HG03045 (cell line): ENCODE measurements at regions not wholly inside any gene's neighbourhood (a gene's known extent, or its start where the extent isn't known, plus 50 kb on each side); places are given as distances from the start of the nearest gene placed in this dataset.
"Not testable (repeated sequence)": the region's sequence is repeated elsewhere in the genome, so short reads cannot be mapped to it uniquely, and the experiment has no call there.

Experiments used
- ATAC-seq: cut with Tn5 transposase; IDR thresholded peaks from one replicate; pipeline ENCODE4 v1.9.1; 2021; ENCODE audit warnings: mild to moderate bottlenecking, moderate library complexity; ENCODE audit not compliant: unreplicated experiment

DNA sequence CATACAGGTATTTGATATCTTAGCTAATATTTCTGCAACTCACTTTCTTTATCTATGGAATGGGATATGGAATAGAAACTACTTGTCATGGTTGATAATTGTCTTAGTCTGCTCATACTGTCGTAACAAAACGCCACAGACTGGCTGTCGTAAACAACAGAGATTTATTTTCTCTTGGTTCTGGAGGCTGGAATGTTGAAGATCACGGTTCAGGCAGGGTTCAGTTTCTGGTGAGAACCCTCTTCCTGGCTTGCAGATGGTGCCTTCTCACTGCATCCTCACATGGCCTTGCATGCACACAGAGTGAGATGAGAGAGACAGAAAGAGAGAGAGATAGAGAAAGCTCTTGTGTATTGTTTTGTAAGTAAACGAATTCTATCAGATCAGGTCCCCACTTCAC is 332.7 kb upstream of the MAGI2 start:
- ATAC-seq, result no peak

- ATAC-seq, result no peak
These were observed 332.1 kb upstream of the MAGI2 start for GRCh38 chr7:79785556-79785955.

DNA sequence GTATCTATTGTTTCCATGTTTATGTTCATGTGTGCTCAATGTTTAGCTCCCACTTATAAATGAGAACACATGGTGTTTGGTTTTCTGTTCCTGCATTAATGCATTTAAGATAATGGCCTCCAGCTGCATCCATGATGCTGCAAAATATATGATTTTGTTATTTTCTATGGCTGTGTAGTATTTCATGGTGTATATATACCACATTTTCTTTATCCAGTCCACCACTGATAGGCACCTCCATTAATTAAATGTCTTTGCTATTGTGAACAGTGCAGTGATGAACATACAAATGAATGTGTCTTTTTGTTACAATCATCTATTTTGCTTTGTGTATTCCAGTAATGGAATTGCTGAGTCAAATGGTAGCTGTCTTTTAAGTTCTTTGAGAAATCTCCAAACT is 329.4 kb upstream of the MAGI2 start:
- no peak for ATAC-seq

DNA sequence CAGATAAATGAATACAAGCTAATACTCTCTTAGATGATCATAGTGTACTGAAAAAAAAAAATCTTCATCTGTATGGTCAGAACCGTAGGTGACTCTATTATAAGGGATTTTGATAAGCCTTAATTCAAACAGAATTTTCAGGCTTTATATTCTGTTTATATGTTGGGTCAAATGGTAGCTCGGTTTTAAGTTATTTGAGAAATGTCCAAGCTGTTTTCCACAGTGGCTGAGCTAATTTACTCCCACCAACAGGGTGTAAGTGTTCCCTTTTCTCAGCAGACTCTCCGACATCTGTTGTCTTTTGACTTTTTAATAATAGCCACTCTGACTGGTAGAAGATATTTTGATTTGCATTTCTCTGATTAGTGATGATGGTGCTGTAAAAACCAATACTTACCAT is 328.8 kb upstream of the MAGI2 start:
- no peak for ATAC-seq

GRCh38 chr7:79781716-79782115 is 328.2 kb upstream of the MAGI2 start:
- no peak for ATAC-seq

DNA sequence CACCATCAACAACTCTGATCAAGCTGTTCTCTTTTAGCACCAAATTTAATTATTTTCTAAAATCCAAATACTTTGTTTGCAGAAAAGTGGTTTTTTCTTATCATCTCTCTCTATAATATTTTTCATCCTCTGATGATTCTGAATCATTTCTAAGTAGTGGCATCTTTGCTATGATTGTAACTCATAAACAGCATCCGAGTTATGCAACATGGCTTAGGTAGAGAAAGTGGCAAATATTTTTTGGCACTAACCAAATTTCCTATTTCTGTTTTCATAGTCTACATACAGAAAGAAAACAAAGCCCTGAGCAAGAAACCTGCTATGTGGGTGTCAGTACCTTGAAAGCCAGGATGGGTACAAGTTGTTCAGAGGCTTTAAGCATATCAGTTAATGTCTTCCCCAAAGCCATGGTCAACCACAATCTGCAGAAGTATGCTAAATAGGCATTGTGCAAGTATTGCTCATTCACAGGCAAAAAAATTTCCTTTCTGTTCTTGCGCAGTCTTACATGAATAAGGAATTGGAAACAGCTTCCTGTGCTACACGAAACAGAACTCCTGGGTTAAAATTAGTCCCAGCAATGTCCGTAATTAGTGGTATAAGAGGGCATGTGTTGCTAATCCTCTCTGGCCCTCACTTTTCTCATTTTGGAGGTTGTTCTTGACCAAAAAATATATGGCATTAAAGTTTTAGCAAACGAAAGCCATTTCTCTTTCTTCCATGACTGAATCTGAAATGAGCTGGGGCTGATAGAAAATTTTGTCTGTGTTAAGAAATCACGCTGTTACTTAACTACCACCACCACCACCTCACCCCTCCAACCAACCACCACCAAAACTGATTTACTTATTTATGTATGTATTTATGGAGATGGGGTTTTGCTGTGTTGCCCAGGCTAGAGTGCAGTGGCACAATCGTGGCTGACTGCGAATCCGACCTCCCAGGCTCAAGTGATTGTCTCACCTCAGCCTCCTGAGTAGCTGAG is 325.6 kb upstream of the MAGI2 start:
- no peak for ATAC-seq

DNA sequence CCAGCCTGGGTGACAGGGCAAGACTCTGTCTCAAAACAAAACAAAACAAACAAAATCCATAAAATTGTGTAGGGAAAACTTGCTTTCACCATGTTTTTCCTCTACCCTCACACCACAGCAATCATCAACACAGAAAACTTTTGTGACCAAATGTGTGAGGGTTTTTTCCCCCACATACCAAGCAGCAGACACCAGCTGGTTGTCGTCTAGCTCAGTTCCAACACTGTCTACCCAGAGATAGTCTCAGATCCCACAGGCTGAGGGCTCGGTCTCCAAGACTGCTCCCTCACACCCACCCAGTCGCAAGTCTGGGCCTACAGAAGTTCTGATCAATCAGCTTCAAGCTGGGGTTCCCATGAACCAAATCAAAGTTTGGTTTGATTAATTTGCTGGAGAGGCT is 322.4 kb upstream of the MAGI2 start:
- no peak for ATAC-seq

DNA sequence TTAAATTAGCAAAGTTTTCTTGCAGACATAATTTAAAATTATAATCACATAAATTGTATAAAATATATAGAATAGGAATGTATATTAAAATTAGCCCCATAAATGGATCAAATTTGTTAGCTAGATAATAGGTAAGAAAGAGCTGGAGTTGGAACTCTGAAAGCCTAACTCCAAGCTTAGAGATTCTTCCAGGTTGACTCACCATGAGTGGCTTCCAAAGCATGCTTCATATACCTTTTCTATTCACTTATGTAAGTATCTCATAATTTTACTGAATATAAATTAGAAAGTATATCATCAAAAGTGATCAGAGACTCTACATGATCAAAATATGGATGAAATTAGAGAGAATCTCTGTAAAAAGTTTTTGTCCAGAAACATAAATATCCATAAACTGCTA is 320.7 kb upstream of the MAGI2 start:
- no peak for ATAC-seq

- ATAC-seq, result no peak
These were observed 317.5 kb upstream of the MAGI2 start for GRCh38 chr7:79770970-79771369.

DNA sequence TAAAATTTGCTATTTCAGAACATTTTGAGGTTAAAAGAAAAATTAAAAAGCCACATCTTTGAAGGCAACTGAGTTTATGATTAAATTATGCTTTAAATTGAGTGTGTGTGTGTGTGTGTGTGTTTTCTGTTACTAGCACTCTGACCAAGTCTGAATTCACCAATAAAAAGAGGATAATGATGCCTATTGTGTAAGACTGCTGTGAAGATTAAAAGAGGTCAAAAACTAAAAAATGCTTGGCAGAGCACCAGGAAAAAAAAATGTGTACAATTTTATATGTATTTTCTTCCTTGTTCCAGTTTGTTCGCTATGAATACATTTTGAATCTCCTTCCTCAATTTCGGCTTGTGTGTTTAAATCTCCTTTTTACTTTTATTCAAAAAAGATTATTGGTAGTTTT is 316.6 kb upstream of the MAGI2 start:
- ATAC-seq, result no peak

DNA sequence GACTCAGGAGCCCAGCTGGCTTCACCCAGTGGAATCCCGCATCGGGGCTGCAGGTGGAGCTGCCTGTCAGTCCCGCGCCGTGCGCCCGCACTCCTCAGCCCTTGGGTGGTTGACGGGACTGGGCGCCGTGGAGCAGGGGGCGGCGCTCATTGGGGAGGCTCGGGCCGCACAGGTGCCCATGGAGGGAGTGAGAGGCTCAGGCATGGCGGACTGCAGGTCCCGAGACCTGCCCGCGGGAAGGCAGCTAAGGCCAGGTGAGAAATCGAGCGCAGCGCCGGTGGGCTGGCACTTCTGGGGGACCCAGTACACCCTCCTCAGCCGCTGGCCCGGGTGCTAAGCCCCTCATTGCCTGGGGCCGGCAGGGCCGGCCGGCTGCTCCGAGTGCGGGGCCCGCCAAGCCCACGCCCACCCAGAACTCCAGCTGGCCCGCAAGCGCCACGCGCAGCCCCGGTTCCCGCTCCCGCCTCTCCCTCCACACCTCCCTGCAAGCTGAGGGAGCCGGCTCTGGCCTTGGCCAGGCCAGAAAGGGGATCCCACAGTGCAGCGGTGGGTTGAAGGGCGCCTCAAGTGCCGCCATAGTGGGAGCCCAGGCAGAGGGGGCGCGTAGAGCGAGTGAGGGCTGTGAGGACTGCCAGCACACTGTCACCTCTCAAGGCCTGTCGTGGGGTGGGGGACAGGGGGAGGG is 314.6 kb upstream of the MAGI2 start:
- ATAC-seq, result not testable (repeated sequence)

- ATAC-seq, result not testable (repeated sequence)
These were observed 313.7 kb upstream of the MAGI2 start for GRCh38 chr7:79767192-79767591.

DNA sequence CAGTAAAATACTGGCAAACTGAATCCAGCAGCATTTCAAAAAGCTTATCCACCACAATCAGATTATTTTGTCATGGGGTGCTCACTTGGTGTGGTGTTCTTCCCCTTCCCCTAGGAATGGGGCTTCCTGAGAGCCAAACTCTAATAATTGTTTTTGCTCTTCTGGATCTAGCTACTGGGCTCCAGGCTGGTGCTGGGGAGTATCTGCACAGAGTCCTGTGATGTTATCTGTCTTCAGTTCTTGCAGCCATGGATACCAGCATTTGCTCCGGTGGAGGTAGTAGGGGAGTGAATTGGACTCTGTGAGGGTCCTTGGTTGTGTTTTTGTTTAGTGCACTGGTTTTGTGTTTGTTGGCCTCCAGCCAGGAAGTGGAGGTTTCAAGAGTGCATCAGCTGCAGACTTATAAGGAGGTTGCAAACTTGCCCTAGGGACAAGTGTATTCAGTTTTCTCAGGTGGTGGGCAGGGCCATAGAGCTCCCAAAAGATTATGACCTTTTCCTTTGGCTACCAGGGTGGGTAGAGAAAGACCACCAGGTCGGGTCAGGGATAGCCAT is 308.5 kb upstream of the MAGI2 start:
- ATAC-seq, result no peak

DNA sequence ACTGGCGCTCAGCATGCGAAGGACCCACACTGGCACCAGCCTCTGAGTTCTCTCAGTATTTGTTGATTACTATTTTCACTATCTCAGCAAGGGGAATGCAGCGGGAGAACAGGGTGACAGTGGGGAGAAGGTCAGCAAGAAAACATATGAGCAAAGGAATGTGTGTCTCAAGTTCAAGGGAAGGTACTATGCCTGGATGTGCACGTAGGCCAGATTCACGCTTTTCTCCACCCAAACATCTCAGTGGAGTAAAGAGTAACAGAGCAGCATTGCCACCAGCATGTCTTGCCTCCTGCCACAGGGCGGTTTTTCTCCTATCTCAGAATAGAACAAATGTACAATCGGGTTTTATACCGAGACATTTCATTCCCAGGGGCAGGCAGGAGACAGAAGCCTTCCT is 297.5 kb upstream of the MAGI2 start:
- ATAC-seq, result not testable (repeated sequence)

GRCh38 chr7:79749856-79750255 is 296.4 kb upstream of the MAGI2 start:
- no peak for ATAC-seq

DNA sequence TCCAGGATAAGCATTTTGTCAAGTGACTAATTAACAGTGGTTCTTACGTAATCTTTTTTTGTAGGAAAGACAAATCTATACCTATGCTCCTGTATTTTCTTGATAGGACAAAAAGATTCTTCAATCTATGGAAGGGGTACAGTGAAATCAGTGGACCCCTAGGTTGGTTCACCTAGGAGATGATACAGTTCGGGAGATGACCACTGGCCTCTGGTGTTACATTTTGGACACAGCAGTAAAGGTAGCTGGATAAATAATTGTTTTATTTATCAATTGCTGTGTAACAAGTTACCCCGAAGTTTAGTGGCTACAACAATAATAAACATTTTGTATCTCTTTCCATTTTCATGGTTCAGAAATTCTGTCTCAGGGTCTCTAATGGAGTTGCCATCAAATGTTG is 288.2 kb upstream of the MAGI2 start:
- no peak for ATAC-seq

DNA sequence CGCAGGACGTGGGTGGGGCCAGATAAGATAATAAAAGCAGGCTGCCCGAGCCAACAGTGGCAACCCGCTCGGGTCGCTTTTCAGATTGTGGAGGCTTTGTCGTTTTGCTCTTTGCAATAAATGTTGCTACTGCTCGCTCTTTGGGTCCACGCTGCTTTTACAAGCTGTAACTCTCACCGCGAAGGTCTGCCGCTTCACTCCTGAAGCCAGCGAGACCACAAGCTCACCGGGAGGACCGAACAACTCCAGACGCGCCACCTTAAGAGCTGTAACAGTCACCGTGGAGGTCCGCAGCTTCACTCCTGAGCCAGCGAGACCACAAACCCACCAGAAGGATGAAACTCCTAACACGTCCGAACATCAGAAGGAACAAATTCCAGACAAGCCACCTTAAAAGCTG is 286.6 kb upstream of the MAGI2 start:
- no peak for ATAC-seq

DNA sequence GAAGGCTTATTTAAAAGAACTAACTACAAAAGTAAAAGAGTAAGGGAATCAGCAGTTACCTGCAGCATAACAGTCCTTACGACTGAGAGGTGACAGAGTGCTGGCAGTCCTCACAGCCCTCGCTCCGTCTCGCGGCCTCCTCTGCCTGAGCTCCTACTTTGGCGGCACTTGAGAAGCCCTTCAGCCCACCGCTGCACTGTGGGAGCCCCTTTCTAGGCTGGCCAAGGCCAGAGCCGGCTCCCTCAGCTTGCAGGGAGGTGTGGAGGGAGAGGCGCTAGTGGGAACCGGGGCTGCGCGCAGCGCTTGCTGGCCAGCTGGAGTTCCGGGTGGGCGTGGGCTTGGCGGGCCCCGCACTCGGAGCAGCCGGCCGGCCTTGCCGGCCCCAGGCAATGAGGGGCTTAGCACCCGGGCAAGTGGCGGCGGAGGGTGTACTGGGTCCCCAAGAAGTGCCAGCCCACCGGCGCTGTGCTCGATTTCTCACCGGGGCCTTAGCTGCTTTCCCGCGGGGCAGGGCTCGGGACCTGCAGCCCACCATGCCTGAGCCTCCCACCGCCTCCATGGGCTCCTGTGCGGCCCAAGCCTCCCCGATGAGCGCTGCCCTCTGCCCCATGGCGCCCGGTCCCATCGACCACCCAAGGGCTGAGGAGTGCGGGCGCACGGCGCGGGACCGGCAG is 285.7 kb upstream of the MAGI2 start:
- ATAC-seq, result not testable (repeated sequence)

- no peak for ATAC-seq
These were observed 283.0 kb upstream of the MAGI2 start for GRCh38 chr7:79736418-79736817.

DNA sequence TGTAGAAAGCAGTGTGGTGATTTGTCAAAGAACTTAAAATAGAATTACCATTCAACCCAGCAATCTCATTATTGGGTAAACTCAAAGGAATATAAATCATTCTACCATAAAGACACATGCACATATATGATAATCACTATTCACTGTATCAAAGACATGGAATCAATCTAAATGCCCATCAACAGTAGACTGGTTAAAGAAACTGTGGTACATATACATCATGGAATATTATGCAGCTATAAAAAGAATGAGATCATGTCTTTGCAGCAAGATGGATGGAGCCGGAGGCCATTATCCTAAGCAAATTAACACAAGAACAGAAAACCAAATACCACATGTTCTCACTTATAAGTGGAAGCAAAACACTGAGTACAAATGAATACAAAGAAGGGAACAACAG is 281.5 kb upstream of the MAGI2 start:
- no peak for ATAC-seq

DNA sequence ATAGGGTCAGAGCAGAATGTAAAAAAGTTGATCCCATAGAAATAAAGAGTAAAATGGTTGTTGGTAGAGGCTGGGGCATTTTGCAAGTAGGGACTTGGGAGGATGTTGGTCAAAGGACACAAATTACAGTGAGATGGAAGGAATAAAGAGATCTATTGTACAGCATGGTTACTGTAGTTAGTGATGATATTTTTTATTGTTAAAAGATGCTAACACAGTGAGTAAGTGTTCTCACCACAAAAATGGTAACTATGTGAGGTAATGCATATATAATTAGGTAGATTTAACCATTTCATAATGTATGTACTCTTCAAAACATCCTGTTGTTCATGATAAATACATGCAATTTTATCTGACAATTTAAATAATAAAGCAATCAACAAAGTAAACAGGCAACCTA is 280.7 kb upstream of the MAGI2 start:
- ATAC-seq, result no peak
